OCI-LY1 (cell line): ENCODE measurements at regions not wholly inside any gene's neighbourhood (a gene's known extent, or its start where the extent isn't known, plus 50 kb on each side); places are given as distances from the start of the nearest gene placed in this dataset.

ENCODE experiments used
- CTCF ChIP-seq: fragments of 200-600 bp; sonication (generic), shearing (Covaris generic); IDR thresholded peaks from 2 replicates; pipeline ENCODE4 v1.5.1; 2017; ENCODE audit warnings: mild to moderate bottlenecking, antibody characterized with exemption, low read length, moderate library complexity, mixed read lengths
- EZH2 ChIP-seq: fragments of 200-600 bp; sonication (generic), shearing (Covaris generic); IDR thresholded peaks from 2 replicates; pipeline ENCODE4 v1.8.0; 2017; ENCODE audit warnings: borderline replicate concordance, mixed run types, mild to moderate bottlenecking, antibody characterized with exemption, low read length, moderate library complexity, mixed read lengths

GRCh38 chr2:51650769-51651168 lies 618.8 kb upstream of the NRXN1 start:
- TF ChIP-seq CTCF: no peak
- TF ChIP-seq EZH2: no peak
